Endothelial cell of umbilical vein (primary cell): ENCODE measurements at regions not wholly inside any gene's neighbourhood (a gene's known extent, or its start where the extent isn't known, plus 50 kb on each side); places are given as distances from the start of the nearest gene placed in this dataset.

ENCODE experiments used
- BruUV-seq: library from RNA; stranded (reverse); fragments of 400-500 nt; replicated peaks from 2 replicates; lab custom pipeline; 2021; lab: Mats Ljungman, UMichigan
- CTCF ChIA-PET: fragments of 300-600, 350-600 bp; sonication (Branson Sonifier 250); formaldehyde crosslinking; loops from one replicate; lab custom pipeline; 2021; ENCODE audit warnings: antibody characterized with exemption, inconsistent platforms; lab: Charles Lee
- POLR2A ChIA-PET: fragments of 300-600, 350-600 bp; sonication (Branson Sonifier 250); formaldehyde crosslinking; loops from one replicate; lab custom pipeline; 2021; ENCODE audit warnings: antibody characterized with exemption, inconsistent platforms; lab: Charles Lee
- DNase-seq: peaks from one replicate; pipeline ENCODE4 v3.0.0-alpha.2; 2011; ENCODE audit warnings: low read depth, low spot score
- FAIRE-seq: peaks from 2 replicates; lab custom pipeline; 2011; peaks lifted over from hg19 to GRCh38; lab: Jason Lieb, UNC
- H2AFZ ChIP-seq: 2 replicates; pipeline ENCODE4 v1.6.0; 2012; ENCODE audit warnings: low read depth, low read length, control low read depth, inconsistent platforms
- H3K27ac ChIP-seq: 2 replicates; pipeline ENCODE4 v1.5.1; 2011; ENCODE audit warnings: low read depth, mild to moderate bottlenecking, control low read depth, low read length, moderate library complexity; ENCODE audit not compliant: insufficient read depth
- H3K27me3 ChIP-seq, 2 experiments: 2 replicates each; pipeline versions ENCODE4 v1.6.0 to v1.6.1; 2011; ENCODE audit warnings: low read length in 2 of 2, mixed read lengths in 1 of 2; ENCODE audit not compliant: control insufficient read depth in 2 of 2, insufficient read depth in 2 of 2
- H3K36me3 ChIP-seq, 2 experiments: 2 replicates in 1 of 2; 3 replicates in 1 of 2; pipeline ENCODE4 v1.5.1; 2011; ENCODE audit warnings: low read length in 2 of 2, mild to moderate bottlenecking in 1 of 2, moderate library complexity in 1 of 2; ENCODE audit not compliant: control insufficient read depth in 2 of 2, insufficient read depth in 2 of 2; ENCODE audit errors: extremely low read depth in 1 of 2
- H3K4me1 ChIP-seq: 3 replicates; pipeline ENCODE4 v1.5.1; 2011; ENCODE audit warnings: mild to moderate bottlenecking, low read length; ENCODE audit not compliant: control insufficient read depth, insufficient read depth; ENCODE audit errors: extremely low read depth
- H3K4me2 ChIP-seq: 2 replicates; pipeline ENCODE4 v1.6.1; 2011; ENCODE audit warnings: low read length, control low read depth, mixed read lengths; ENCODE audit not compliant: insufficient read depth
- H3K4me3 ChIP-seq, 3 experiments: fragments of 200-600 bp in 1 of 3; sonication (generic), shearing (Covaris generic) in 1 of 3; replicated peaks in 1 of 3; 2 replicates each; pipeline ENCODE4 v1.5.1; 2011 to 2016; ENCODE audit warnings: control low read depth in 3 of 3, low read length in 3 of 3, mild to moderate bottlenecking in 2 of 3, inconsistent platforms in 1 of 3, low read depth in 1 of 3, moderate library complexity in 1 of 3; ENCODE audit not compliant: insufficient read depth in 1 of 3
- H3K79me2 ChIP-seq: 2 replicates; pipeline ENCODE4 v1.6.0; 2012; ENCODE audit warnings: low read length, inconsistent platforms; ENCODE audit not compliant: control insufficient read depth, insufficient read depth
- H3K9ac ChIP-seq: replicated peaks from 2 replicates; pipeline ENCODE3; 2011; ENCODE audit warnings: low read length, control low read depth; ENCODE audit not compliant: insufficient read depth; ENCODE audit errors: extremely low read depth
- H3K9me1 ChIP-seq: replicated peaks from 3 replicates; pipeline ENCODE4 v1.6.0; 2011; ENCODE audit warnings: mild to moderate bottlenecking, low read length; ENCODE audit not compliant: control insufficient read depth, insufficient read depth; ENCODE audit errors: extremely low read depth
- H3K9me3 ChIP-seq: replicated peaks from 2 replicates; pipeline ENCODE4 v1.5.1; 2012; ENCODE audit warnings: low read length, inconsistent platforms; ENCODE audit not compliant: control insufficient read depth, insufficient read depth
- H4K20me1 ChIP-seq: replicated peaks from 2 replicates; pipeline ENCODE3; 2011; ENCODE audit warnings: mild to moderate bottlenecking, low read length; ENCODE audit not compliant: control insufficient read depth, insufficient read depth; ENCODE audit errors: extremely low read depth
- CTCF ChIP-seq, 2 donors: IDR thresholded peaks; 1 replicate in 1 of 2; 2 replicates in 1 of 2; pipeline ENCODE4 v1.5.1; 2011; ENCODE audit warnings: low read length in 2 of 2, mild to moderate bottlenecking in 2 of 2, moderate library complexity in 2 of 2, control low read depth in 1 of 2, inconsistent platforms in 1 of 2, low read depth in 1 of 2; ENCODE audit not compliant: insufficient read depth in 1 of 2; ENCODE audit errors: extremely low read depth in 1 of 2
- EZH2 ChIP-seq: IDR thresholded peaks from 2 replicates; pipeline ENCODE4 v1.6.1; 2012; ENCODE audit warnings: borderline replicate concordance, low read depth, mild to moderate bottlenecking, moderate library complexity, low read length, inconsistent platforms; ENCODE audit not compliant: severe bottlenecking
- FOS ChIP-seq: IDR thresholded peaks from 2 replicates; pipeline ENCODE4 v1.6.1; 2011; ENCODE audit warnings: mild to moderate bottlenecking, low read length, moderate library complexity, borderline replicate concordance; ENCODE audit not compliant: insufficient read depth
- GATA2 ChIP-seq: IDR thresholded peaks from 2 replicates; pipeline ENCODE4 v1.7.0; 2011; ENCODE audit warnings: low read depth, mild to moderate bottlenecking, moderate library complexity, mixed read lengths, low read length; ENCODE audit not compliant: insufficient read length, insufficient read depth
- JUN ChIP-seq: IDR thresholded peaks from 2 replicates; pipeline ENCODE4 v1.6.1; 2011; ENCODE audit warnings: borderline replicate concordance, low read depth; ENCODE audit not compliant: insufficient read length, insufficient read depth
- MAX ChIP-seq: IDR thresholded peaks from 2 replicates; pipeline ENCODE4 v1.6.1; 2011; ENCODE audit not compliant: insufficient read depth, insufficient read length
- MYC ChIP-seq: IDR thresholded peaks from one replicate; pipeline ENCODE4 v1.6.1; 2011; ENCODE audit warnings: mild to moderate bottlenecking, low read depth, low read length
- POLR2A ChIP-seq: IDR thresholded peaks from 2 replicates; pipeline ENCODE4 v1.6.1; 2012; ENCODE audit warnings: low read depth, mild to moderate bottlenecking, control low read depth, low read length
- POLR2AphosphoS5 ChIP-seq: IDR thresholded peaks from 2 replicates; pipeline ENCODE4 v1.6.1; 2012; ENCODE audit warnings: low read depth, mild to moderate bottlenecking, control low read depth, low read length, moderate library complexity; ENCODE audit not compliant: insufficient read depth
- dilution Hi-C: fragments of 300-500 bp; cut with MboI; formaldehyde crosslinking; loops from one replicate; pipeline ENCODE4 v1.15.0; 2019; ENCODE audit warnings: low sequenced_read_pairs; ENCODE audit not compliant: extremely low pct_ligation_motif_present
- intact Hi-C: fragments of 100-400 bp; cut with micrococcal nuclease; formaldehyde crosslinking; loops from one replicate; pipeline ENCODE4 v1.10.0; 2022

GRCh38 chr2:223469270-223470046 lies 132.7 kb downstream of the SCG2 start:
- no peaks in the 10 kb centered on the region for H3K9me1 ChIP-seq
- POLR2A ChIA-PET, result no interaction called here
- BruUV-seq, result no TSS peak
- CTCF ChIA-PET, result interaction anchor here (1.2 kb wide), 1 partner anchor 329 kb away, joined by 3 read pairs; no protein-coding TSS in a partner anchor
- H4K20me1 ChIP-seq, result no peaks in the 10 kb centered on the region
- no peaks in the 10 kb centered on the region for H3K36me3 ChIP-seq
- H3K4me3 ChIP-seq, result no peak overlapping the region
- no peak overlapping the region for H3K4me2 ChIP-seq
- dilution Hi-C loops (no loop called here), intact Hi-C loops (no loop called here)
- peaks cover 8% of the 10 kb centered on the region for H3K4me1 ChIP-seq
- no peak overlapping the region for H3K27ac ChIP-seq
- TF ChIP-seq POLR2A (no peak), MAX (no peak), GATA2 (no peak), EZH2 (no peak), FOS (no peak), CTCF (IDR thresholded peaks at IDR 0.05; ENCODE audit: extremely low read depth in 1 of 2, insufficient read depth in 1 of 2, low read depth in 1 of 2, low read length in 2 of 2) (no peak), MYC (no peak), JUN (no peak), POLR2AphosphoS5 (no peak)
- H3K9me3 ChIP-seq, result no peaks in the 10 kb centered on the region
- no peak for FAIRE-seq
- no peak overlapping the region for H2AFZ ChIP-seq
- H3K79me2 ChIP-seq, result no peaks in the 10 kb centered on the region
- DNase-seq, result no peak
- no peaks in the 10 kb centered on the region for H3K27me3 ChIP-seq
- H3K9ac ChIP-seq, result no peak overlapping the region
